HPDE6-E6E7 (cell line): ENCODE measurements at regions not wholly inside any gene's neighbourhood (a gene's known extent, or its start where the extent isn't known, plus 50 kb on each side); places are given as distances from the start of the nearest gene placed in this dataset.

Source experiments
- DNase-seq: peaks from one replicate; pipeline ENCODE4 v3.0.0; 2011; ENCODE audit warnings: missing footprints; ENCODE audit errors: extremely low spot score

DNA sequence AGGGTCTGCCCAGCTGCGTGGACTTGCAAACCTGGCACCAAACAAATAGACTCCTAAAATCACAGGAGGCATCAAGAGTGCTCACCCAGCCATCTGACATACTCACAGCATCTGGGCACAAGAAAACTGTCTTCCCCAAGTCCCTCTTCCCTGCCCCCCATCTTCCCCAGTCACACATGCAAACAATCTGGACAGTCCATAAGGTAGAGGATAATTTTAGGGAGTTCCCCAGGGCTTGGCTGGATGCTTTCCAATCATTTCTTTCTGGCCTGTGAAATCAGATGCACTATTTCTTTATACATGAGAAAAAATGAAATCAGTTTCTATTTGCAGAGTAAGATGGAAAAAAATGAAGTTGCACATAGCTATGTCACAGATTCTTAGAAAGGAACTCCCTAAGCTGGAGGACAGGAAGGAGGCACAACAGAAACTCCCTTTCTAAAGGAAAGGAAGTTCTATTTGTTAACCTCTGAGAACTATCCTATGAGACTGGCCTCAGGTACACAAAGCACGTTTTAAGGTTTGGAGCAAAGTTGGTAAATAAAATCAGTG is 342.3 kb downstream of the HNRNPD start:
- no peak for DNase-seq

DNA sequence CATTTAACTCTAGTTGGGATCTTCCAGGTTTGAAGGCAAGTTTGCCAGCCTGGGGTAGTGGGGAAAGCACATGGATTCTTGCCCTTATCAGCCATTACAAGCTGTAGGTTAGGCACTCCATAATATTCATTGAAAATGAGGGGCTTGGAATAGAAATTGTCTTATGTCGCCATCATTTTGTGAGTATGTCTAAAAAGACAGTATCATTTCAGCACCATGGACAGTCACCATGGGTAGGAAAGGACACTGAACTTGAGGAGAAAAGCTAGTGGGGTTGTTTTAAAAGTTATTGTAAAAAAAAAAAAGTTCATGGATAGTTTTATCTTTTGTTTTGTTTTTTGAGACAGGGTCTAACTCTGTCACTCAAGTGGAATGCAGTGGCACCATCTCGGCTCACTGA is 356.1 kb downstream of the HNRNPD start:
- DNase-seq: peak; percentile 7

DNA sequence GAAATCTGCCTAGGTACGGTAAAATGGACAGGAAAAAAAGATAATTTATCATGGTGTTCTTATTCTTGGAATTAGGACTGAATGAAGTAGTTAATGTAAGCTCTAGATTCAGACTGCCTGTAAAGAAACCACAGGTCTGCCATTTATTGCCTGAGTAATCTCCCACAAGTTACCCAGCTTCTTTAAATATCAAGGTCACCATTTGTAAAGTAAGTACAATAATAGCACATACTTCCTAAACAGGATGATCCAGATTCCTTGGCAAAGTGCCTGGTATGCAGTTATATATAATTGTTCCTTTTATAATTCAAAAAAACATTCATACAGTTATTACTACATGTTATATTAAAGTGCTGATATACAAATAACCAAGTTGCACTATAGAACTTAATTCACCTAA is 368.6 kb downstream of the HNRNPD start:
- no peak for DNase-seq

DNA sequence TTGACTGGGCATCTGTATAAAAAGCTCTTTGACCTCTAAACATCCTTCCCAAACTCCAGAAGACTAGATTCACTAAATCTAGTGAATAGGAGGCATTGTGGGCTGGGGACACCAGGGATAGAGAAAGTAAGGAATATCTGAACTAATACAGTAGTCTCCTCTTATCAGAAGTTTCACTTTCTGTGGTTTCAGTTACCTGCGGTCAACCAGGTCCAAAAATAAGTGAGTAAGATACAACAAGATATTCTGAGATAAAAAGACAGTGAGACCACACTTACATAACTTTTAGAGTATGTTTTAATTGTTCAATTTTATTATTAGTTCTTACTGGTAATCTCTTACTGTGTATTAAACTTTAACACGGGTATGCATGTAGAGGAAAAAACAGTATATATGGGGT is 376.5 kb downstream of the HNRNPD start:
- DNase-seq: no peak

DNA sequence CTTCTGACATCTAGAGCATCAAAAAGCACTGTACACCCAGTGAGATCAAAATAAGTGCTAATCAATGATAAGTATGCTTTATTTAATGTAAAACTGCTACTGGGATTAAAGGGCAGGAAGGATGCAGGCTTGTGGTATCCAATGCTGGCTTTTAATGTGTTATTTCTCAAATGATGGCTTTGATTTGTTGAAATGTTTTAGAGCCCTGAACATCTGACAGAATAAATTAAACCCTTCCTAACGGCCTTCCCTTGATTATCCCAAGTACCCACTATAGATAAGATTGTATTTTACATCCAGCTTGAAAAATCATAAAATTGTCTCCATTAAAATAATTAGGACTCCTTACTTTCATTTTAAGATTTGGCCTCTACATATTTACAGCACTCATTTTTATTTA is 382.9 kb downstream of the HNRNPD start:
- no peak for DNase-seq

DNA sequence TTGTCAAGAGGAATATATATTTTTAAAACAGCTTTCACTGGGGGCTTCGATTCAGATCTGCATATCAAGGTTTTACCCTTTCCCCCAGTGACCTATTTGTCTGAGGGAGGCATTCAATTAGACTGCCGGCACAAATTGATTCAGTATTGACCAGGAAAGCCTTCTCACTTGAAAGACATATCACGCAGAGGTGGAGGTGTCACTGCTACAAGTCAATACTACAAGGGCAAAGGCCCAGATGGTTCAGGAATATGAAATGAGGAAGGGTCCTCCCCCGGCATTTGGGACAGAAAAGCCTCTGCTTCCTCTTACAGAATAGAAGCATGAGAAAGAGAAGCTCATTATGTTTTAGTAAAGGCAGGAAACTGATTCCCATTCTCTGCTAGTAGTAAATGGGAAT is 383.6 kb downstream of the HNRNPD start:
- no peak for DNase-seq

DNA sequence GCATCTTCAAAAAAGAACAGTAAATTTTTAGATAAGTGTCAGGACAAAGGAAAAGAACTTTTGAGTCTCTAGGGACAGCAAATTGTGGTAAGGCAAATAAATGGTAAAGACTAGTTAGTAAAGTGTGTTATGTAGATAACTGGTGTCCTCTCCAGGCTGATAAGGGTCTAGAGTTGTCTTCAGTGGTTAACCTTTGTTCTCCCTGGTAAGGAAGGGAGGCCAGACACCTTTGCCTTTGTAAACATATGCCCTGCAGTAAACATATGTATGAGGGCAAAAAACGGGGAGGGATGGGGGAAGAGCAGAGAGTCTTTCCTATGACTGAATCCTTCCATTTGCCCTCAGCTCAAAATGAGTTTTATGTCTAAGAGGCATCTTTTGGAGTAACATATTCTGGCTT is 384.6 kb downstream of the HNRNPD start:
- DNase-seq: no peak

DNA sequence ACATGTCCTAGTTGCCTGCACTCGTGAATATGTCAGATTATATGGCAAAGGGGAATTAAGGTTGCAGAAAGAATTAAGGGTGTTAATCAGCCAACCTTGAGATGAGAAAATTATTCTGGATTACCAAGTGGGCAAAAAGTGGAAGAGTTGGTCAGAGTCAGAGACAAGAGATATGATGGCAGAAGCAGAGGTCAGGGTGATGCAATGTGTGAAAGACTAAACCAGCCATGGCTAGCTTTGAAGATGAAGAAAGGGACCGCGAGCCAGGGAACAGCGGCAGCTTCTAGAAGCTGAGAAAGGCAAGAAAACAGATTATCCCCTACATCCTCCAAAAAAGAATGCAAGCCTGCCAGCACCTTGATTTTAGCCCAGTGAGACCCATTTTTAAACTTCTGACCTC is 385.6 kb downstream of the HNRNPD start:
- DNase-seq: no peak

DNA sequence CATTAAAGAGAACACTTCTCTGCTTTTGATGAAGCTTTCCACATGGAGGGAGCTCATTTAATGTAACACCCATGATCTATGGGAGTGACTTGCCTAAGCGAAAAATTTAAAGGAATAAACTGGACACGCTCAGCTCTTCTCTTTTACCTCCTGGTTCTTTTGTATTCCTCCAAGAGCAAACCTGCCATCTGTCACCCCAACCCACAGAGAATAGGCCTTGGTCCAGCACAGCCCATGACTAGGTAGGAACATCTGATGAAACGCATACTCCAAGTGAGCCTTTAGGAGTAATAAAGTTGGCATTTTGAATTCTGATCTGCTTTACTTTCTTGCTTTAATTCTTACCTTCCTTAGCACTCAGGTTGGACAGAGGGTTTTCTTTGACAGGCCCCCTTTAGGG is 389.0 kb downstream of the HNRNPD start:
- DNase-seq: no peak

DNA sequence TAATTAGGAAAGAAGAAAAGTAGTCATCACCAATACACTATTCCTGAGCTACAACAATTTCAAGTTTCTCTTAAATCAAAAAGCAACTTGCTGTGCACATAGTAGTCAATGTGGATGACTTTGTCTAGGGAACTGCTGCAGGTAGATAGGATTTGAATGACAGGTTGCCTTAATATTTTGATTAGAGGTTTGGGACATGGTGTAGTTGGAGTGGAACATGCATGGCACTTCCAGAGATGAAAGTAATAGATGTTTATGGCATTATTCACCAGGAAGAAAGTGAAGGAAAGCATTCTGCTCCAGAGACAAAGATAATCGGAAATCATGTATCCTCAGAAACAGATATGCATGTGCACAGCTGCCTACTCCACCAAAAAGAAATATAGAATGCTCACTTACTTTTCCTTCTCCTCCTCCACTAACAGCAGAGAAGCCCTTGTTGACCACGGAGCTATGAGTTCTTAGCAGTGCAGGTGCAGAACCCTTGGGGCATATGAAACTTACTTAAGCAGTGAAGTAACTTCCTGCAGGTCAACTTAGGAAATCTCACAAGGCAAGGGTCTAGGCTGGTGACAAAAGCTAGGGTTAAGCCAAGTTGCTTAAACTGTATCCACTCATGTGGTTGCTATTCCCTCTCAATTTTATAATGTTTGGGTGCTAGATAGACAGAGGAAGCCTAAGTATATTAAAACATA is 390.8 kb downstream of the HNRNPD start:
- DNase-seq: no peak

DNA sequence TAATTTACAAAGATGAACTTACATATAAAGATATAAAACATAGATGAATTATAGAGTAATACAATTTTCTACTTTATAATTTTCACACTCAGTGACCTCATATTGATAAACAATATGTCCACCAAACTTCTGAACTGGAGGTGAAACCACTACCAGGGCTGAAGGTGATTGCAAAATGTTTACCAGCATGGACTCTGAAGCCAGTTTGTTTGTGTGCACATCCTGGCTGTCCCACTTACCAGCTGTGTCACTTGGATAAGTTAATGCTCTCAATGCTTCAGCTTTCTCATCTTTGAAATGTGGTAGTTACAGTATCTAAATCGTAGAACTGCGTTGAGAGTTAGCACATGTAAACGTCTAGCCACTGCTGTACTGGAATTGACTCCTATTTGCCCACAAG is 392.6 kb downstream of the HNRNPD start:
- no peak for DNase-seq

DNA sequence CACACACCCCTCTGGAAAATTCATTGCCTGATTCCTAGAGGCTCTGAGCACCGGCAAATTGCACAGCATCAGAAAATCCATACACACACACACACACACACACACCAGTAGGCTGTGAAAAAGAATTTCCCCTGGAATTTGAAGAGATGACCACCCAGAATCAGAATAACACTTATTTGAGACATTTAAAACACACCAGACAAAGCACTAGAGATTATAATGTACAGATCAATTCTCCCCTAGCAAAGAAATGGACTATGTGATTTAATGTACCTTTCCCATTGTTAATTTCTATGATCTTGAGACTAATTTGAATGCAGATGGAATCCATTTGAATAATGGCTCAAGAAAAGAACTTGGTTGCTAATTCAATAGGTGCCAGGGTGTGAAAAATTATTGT is 399.3 kb downstream of the HNRNPD start:
- DNase-seq: no peak

DNA sequence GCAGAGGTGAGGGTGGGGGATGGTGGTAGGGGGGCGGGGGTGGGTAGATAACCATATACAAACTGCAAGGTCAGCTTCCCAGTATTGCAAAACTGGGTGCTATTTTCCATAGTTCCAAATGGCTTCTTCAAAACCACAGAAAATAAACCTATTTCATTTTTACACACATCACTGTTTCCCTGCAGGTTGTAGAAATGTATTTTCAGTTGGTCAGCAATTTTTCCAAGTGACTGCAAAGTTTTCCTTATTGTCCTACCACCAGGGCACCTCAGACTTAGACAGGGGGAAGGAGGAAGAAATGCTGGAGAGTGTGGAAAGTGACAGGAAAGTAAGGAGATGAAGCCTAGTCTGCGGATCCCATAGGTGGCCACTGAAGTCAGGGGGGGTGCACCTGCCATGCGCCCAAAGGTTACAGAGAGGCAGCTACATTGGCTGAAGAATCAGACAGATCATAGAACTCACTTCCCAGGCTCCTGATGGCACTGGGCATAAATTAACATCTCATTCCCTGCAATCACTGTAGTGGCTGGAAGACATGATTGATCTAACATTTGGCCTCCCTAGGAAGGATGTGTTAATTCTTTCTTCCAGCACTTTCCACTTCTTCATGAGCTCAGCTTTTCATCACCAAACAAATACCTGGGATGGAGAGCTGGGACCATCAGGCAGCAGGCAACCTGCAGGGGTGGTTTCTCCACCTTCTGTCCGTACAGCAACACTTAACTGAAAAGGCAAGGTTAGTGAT is 402.0 kb downstream of the HNRNPD start:
- no peak for DNase-seq

DNA sequence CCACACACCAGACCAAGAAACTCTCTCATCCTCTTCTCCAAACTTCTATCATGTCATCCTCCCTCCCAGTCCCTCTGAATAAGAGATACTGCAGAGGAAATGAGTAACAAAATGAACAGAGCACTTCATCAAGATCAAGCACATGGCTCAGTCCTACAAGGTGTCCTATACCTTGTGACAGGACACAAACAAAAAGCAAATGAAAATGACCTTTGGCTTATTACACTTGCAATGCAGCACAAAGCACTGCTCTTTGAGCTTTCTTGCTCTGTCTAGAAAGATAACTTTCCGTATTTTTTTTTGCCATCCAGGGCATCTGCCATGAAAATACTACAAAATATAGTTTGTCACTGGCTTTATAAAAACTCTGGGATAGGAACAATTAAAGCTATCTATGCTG is 402.7 kb downstream of the HNRNPD start:
- no peak for DNase-seq

DNA sequence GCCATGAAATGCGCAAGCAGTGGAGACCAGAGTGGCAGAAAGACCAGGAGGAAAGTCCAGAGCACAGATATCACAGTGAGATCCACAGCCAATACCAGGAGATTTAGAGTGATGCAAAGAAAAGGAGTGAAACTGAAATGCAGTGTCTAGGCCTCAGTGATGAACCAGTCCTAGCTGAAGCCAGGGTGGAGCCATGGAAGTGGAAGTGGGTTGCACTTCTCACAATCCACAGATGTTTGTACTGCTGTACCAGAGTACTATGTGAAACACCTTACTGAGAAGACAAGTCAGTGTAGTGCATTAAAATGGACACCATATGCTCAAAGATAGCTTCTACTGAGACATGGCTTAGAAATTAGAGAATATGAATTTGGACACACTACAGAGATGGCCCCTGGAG is 403.3 kb downstream of the HNRNPD start:
- no peak for DNase-seq

DNA sequence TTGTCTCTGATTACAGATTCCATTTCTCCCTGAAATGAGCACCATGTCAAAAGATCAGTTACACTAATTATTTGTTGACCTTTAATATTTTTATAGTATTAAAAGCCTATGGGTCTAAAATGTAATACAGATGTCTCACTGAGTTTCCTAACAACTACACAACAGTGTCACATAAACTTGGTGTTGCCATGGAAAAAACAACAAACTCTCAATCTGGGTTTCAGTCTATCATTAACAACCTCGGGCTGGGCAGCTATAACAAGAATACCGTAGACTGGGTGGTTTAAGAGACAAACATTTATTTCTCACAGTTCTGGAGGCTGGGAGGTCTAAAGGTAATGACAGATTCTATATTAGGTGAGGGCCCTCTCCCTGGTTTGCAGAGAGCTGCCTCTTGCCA is 407.1 kb downstream of the HNRNPD start:
- no peak for DNase-seq

DNA sequence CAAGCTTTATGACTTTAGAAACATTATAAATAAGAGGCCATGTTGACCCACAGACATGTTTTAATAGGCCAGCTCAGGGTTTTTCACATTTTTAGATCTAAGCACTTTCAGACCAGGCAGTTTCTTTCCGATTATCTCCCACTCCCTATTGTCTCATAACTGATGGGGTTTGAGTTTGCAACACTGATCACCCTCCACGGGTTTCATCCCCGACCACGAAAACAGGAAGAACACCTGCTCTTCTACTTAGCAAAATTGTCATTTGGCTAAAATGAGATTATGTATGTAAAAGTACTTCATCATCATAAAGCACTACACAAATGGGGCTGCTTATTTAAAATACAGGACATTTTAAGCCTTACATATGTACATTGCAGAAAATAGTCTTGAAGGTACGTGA is 407.9 kb downstream of the HNRNPD start:
- DNase-seq: no peak

DNA sequence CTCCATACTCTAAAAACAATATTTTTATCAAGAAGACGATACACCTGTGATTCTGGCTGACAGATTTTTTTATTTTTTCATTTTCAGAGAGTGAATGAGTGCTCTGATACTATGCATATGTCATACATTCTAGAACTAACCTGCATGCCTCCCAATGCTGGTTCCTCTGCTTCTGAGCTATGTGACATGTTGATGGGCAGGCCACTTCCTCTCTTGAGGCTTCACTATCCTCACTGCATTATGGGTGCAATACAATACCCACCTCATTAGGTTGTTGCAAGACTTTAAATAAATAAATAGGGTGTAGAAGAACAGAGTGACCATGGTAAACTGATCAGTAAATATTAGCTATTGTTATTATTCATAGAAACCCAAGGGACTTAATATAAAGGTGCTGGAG is 408.3 kb downstream of the HNRNPD start:
- DNase-seq: no peak

DNA sequence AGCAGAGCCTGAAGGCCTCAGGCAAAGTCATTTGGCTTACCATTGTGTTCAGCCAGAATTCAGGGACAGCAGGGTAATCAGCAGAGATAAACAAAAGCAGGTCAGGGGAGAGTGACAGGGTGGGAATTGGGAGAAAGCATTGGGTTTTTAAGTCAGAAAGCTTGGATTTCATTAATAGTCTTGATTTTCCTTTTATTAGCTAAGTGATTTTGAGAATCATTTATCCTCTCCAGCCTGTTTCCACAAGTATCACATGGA is 410.1 kb downstream of the HNRNPD start:
- DNase-seq: no peak

DNA sequence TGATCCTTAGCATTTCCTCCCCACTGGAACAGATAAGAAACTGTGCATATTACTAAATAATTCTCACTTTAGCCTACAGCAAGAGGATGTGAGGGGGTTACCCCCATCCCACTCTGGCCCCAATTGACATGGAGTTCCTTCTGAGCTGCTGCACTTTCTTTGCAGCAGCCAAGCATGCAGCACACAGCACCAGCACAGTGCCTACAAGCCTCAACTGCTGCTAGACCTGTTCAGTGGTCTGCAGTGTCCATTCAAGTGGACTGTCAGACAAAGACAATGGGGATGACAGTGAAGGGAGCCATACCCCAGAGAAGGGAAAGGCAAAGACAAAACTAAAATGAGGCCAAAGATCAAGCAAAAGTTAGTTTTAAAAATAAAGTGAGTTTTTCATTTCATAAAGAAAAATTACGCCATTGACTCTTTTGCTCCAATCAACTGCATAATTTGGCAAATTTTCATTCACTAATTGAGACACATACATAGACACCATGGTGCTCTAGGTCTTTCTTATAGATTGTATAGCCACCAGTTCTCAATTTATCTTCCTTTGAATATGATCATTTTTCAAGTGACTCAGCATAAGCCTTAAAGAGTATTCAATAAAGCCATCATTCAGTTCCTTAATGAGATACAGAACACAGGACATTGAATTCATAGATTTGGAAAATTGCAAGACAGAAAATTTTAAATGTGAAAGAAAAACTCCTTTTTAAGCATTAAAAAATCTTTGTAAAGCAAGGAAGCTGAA is 410.6 kb downstream of the HNRNPD start:
- no peak for DNase-seq

DNA sequence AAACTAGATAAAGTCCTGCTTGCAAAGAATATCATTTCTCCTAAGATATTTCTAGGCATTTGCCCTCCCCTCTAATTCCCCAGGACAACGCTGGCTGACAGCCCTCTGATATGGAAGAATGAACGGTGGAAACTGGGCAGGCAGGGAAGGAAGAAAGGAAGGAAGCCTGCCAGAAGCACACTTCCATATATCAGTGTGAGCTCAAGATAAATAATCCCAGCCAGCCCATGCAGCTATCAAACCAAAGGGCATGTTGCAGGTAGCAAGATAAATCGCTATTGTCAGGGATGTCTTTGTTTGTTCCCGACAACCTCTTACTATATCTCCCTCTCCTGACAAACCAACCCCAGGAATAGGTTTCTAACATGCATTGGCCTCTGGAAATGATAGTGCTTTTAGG is 412.8 kb downstream of the HNRNPD start:
- DNase-seq: no peak

DNA sequence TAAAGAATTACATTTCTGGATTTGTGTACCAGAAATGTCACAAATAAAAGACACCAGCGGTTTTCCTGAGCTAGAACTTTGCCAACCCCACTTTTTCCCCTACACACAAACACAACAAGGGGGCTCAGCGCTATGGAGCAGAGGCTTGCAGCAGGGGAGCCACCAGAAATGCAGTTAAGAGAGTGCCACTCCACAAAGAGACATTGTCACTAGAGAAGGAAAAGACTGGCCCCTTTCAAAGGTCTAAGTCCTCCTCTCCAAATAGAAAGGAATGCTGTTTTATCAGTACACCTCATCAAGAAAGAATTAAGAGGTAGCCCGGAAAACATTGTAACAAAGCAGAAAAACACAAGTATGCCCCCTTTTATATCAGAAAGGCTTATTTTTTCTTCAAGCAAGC is 419.5 kb downstream of the HNRNPD start:
- no peak for DNase-seq

DNA sequence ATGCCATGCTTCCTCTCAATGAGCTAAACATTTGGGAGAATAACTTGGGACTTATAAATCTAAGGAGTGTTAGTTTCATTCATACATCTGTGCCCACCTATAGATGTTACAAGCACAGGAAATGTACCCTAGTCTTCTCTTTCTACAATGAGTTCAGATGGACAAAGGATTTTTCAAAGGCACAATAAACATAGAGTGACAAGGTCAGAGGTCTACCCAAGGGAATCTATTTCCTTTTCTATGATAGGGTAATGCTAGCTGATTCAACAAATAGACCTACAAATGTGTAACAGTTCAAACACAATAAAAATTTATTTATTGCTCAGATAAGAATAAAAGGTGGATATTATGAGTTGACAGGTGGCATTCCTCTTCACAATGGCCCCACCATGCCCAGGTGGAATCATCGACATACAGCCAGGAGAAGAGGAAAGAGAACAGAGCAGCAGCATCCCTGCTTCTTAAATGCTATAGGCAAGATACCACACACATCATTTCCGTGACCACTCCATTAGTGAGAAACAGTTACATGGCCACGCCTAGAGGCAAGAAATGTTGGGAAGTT is 421.8 kb downstream of the HNRNPD start:
- no peak for DNase-seq
